C4-2B (cell line): ENCODE measurements at regions not wholly inside any gene's neighbourhood (a gene's known extent, or its start where the extent isn't known, plus 50 kb on each side); places are given as distances from the start of the nearest gene placed in this dataset.

Source experiments
- CTCF ChIP-seq: fragments of 450-650 bp; conservative IDR thresholded peaks from 2 replicates; pipeline ENCODE4 v1.5.1; 2017; ENCODE audit warnings: mild to moderate bottlenecking
- ZFX ChIP-seq: fragments of 450-650 bp; IDR thresholded peaks from 2 replicates; pipeline ENCODE4 v1.6.1; 2017

GRCh38 chr6:40718401-40718800 is 131.2 kb upstream of the LRFN2 start:
- TF ChIP-seq CTCF (no peak), ZFX (no peak)
